Astrocyte (in vitro differentiated cells and primary cell): ENCODE measurements at regions not wholly inside any gene's neighbourhood (a gene's known extent, or its start where the extent isn't known, plus 50 kb on each side); places are given as distances from the start of the nearest gene placed in this dataset.

Experiments used
- DNase-seq: peaks from one replicate; pipeline ENCODE4 v3.0.0-alpha.2; 2010; ENCODE audit warnings: low read depth
- FAIRE-seq: peaks from 2 replicates; lab custom pipeline; 2011; peaks lifted over from hg19 to GRCh38; lab: Jason Lieb, UNC
- H2AFZ ChIP-seq: 2 replicates; pipeline ENCODE4 v1.6.0; 2012; ENCODE audit warnings: low read depth, low read length, inconsistent platforms
- H3K27ac ChIP-seq: 2 replicates; pipeline ENCODE4 v1.5.1; 2011; ENCODE audit warnings: low read depth, low read length, inconsistent platforms
- H3K27me3 ChIP-seq: 2 replicates; pipeline ENCODE4 v1.6.0; 2011; ENCODE audit warnings: low read length, inconsistent platforms; ENCODE audit not compliant: insufficient read depth
- H3K36me3 ChIP-seq: 2 replicates; pipeline ENCODE4 v1.5.1; 2011; ENCODE audit warnings: low read length, inconsistent platforms; ENCODE audit not compliant: insufficient read depth
- H3K4me1 ChIP-seq: 2 replicates; pipeline ENCODE4 v1.5.1; 2011; ENCODE audit warnings: low read length, inconsistent platforms; ENCODE audit not compliant: insufficient read depth
- H3K4me2 ChIP-seq: 2 replicates; pipeline ENCODE4 v1.6.0; 2012; ENCODE audit warnings: low read length, inconsistent platforms
- H3K4me3 ChIP-seq: 2 replicates; pipeline ENCODE4 v1.5.1; 2011; ENCODE audit warnings: low read depth, mild to moderate bottlenecking, low read length, inconsistent platforms; ENCODE audit not compliant: insufficient read depth
- H3K79me2 ChIP-seq: 2 replicates; pipeline ENCODE4 v1.6.0; 2012; ENCODE audit warnings: mild to moderate bottlenecking, low read length, inconsistent platforms; ENCODE audit not compliant: insufficient read depth
- H3K9ac ChIP-seq: 2 replicates; pipeline ENCODE4 v1.6.0; 2012; ENCODE audit warnings: mild to moderate bottlenecking, low read length, inconsistent platforms
- H3K9me3 ChIP-seq: 2 replicates; pipeline ENCODE4 v1.5.1; 2012; ENCODE audit warnings: low read depth, mild to moderate bottlenecking, low read length, inconsistent platforms; ENCODE audit not compliant: insufficient read depth
- H4K20me1 ChIP-seq: 2 replicates; pipeline ENCODE4 v1.6.0; 2012; ENCODE audit warnings: low read length, inconsistent platforms; ENCODE audit not compliant: insufficient read depth
- H3K27ac Mint-ChIP-seq: one replicate; pipeline ENCODE4 v1.8.0; 2021; ENCODE audit warnings: mild to moderate bottlenecking, mixed read lengths; ENCODE audit not compliant: unreplicated experiment
- H3K27me3 Mint-ChIP-seq: one replicate; pipeline ENCODE4 v1.8.0; 2021; ENCODE audit warnings: low read depth, mixed read lengths; ENCODE audit not compliant: unreplicated experiment
- H3K36me3 Mint-ChIP-seq: one replicate; pipeline ENCODE4 v1.8.0; 2021; ENCODE audit warnings: low read depth, mixed read lengths; ENCODE audit not compliant: unreplicated experiment
- H3K4me1 Mint-ChIP-seq: one replicate; pipeline ENCODE4 v1.8.0; 2021; ENCODE audit warnings: low read depth, mixed read lengths; ENCODE audit not compliant: unreplicated experiment
- H3K4me3 Mint-ChIP-seq: one replicate; pipeline ENCODE4 v1.8.0; 2021; ENCODE audit warnings: mild to moderate bottlenecking, moderate library complexity, mixed read lengths; ENCODE audit not compliant: unreplicated experiment
- H3K9me3 Mint-ChIP-seq: one replicate; pipeline ENCODE4 v1.8.0; 2021; ENCODE audit warnings: mild to moderate bottlenecking, mixed read lengths; ENCODE audit not compliant: unreplicated experiment
- CTCF ChIP-seq: IDR thresholded peaks from 2 replicates; pipeline ENCODE4 v1.5.1; 2011; ENCODE audit warnings: low read depth, mild to moderate bottlenecking, inconsistent platforms, low read length, moderate library complexity; ENCODE audit not compliant: insufficient read depth
- EZH2 ChIP-seq: IDR thresholded peaks from 2 replicates; pipeline ENCODE4 v1.6.1; 2012; ENCODE audit warnings: mild to moderate bottlenecking, low read length, inconsistent platforms; ENCODE audit not compliant: insufficient read depth

GRCh38 chr20:3309226-3309625 lies 70.2 kb upstream of the SLC4A11 start:
- no peaks in the 10 kb centered on the region for H3K27me3 ChIP-seq
- Mint-ChIP-seq H3K27me3 (no peaks in the 10 kb centered on the region), H3K4me3 (no peak overlapping the region), H3K36me3 (peaks cover 38% of the 10 kb centered on the region), H3K9me3 (no peaks in the 10 kb centered on the region), H3K27ac (no peak overlapping the region), H3K4me1 (peaks cover 39% of the 10 kb centered on the region)
- no peak overlapping the region for H3K9ac ChIP-seq
- TF ChIP-seq EZH2 (no peak), CTCF (no peak)
- no peak for DNase-seq
- no peak overlapping the region for H3K4me2 ChIP-seq
- H4K20me1 ChIP-seq = peaks cover 4% of the 10 kb centered on the region
- H3K4me1 ChIP-seq = peaks cover 13% of the 10 kb centered on the region
- H3K79me2 ChIP-seq = no peaks in the 10 kb centered on the region
- H2AFZ ChIP-seq = no peak overlapping the region
- H3K9me3 ChIP-seq = no peaks in the 10 kb centered on the region
- no peak for FAIRE-seq
- peaks cover 27% of the 10 kb centered on the region for H3K36me3 ChIP-seq
- H3K27ac ChIP-seq = peak overlapping the region; percentile 39
- no peak overlapping the region for H3K4me3 ChIP-seq

GRCh38 chr20:3307725-3308124 lies 68.7 kb upstream of the SLC4A11 start:
- Mint-ChIP-seq H3K4me1 (peaks cover 24% of the 10 kb centered on the region), H3K36me3 (peaks cover 34% of the 10 kb centered on the region), H3K27ac (no peak overlapping the region), H3K9me3 (no peaks in the 10 kb centered on the region), H3K4me3 (no peak overlapping the region), H3K27me3 (no peaks in the 10 kb centered on the region)
- Histone ChIP-seq H3K9me3 (no peaks in the 10 kb centered on the region), H3K4me1 (no peaks in the 10 kb centered on the region), H3K4me2 (no peak overlapping the region), H3K27ac (no peak overlapping the region), H4K20me1 (no peaks in the 10 kb centered on the region), H3K36me3 (peaks cover 35% of the 10 kb centered on the region), H3K9ac (no peak overlapping the region), H3K4me3 (no peak overlapping the region), H2AFZ (no peak overlapping the region), H3K27me3 (no peaks in the 10 kb centered on the region), H3K79me2 (no peaks in the 10 kb centered on the region)
- no peak for DNase-seq
- no peak for FAIRE-seq
- TF ChIP-seq EZH2 = no peak
- TF ChIP-seq CTCF = no peak

- Histone ChIP-seq H3K9me3 (no peaks in the 10 kb centered on the region), H3K36me3 (peaks cover 37% of the 10 kb centered on the region), H3K4me1 (no peaks in the 10 kb centered on the region), H3K27ac (no peak overlapping the region), H3K4me3 (no peak overlapping the region), H3K4me2 (no peak overlapping the region), H4K20me1 (no peaks in the 10 kb centered on the region), H2AFZ (no peak overlapping the region), H3K9ac (no peak overlapping the region), H3K79me2 (no peaks in the 10 kb centered on the region), H3K27me3 (no peaks in the 10 kb centered on the region)
- no peaks in the 10 kb centered on the region for H3K9me3 Mint-ChIP-seq
- peaks cover 28% of the 10 kb centered on the region for H3K36me3 Mint-ChIP-seq
- H3K4me1 Mint-ChIP-seq = peaks cover 18% of the 10 kb centered on the region
- no peaks in the 10 kb centered on the region for H3K27me3 Mint-ChIP-seq
- DNase-seq (no peak), FAIRE-seq (no peak)
- H3K27ac Mint-ChIP-seq = no peak overlapping the region
- TF ChIP-seq EZH2 (no peak), CTCF (no peak)
- peak overlapping the region; percentile 2 for H3K4me3 Mint-ChIP-seq
Measured at GRCh38 chr20:3307078-3307477, 68.1 kb upstream of the SLC4A11 start.
